ENCODE measurements at regions not wholly inside any gene's neighbourhood (a gene's known extent, or its start where the extent isn't known, plus 50 kb on each side); places are given as distances from the start of the nearest gene placed in this dataset.

GRCh38 chr7:25493805-25494366 is 265.6 kb upstream of the NPVF start:
- TF ChIP-seq EZH2 (IDR thresholded peaks at IDR 0.05; ENCODE audit: borderline replicate concordance, insufficient read depth, low read length, poor library complexity, severe bottlenecking) (no peak), CTCF (IDR thresholded peaks at IDR 0.05; ENCODE audit: poor library complexity, severe bottlenecking) (no peak), SMC3 (conservative IDR thresholded peaks at IDR 0.05; ENCODE audit: poor library complexity) (no peak), POLR2AphosphoS5 (IDR thresholded peaks at IDR 0.05) (no peak), TAF1 (IDR thresholded peaks at IDR 0.05; ENCODE audit: low read depth) (no peak), REST (IDR thresholded peaks at IDR 0.05; ENCODE audit: borderline replicate concordance) (no peak), RAD21 (conservative IDR thresholded peaks at IDR 0.05) (no peak), MXI1 (conservative IDR thresholded peaks at IDR 0.05; ENCODE audit: poor library complexity, severe bottlenecking) (no peak)

All from neural cell (in vitro differentiated cells).